ENCODE measurements at regions not wholly inside any gene's neighbourhood (a gene's known extent, or its start where the extent isn't known, plus 50 kb on each side); places are given as distances from the start of the nearest gene placed in this dataset.

DNA sequence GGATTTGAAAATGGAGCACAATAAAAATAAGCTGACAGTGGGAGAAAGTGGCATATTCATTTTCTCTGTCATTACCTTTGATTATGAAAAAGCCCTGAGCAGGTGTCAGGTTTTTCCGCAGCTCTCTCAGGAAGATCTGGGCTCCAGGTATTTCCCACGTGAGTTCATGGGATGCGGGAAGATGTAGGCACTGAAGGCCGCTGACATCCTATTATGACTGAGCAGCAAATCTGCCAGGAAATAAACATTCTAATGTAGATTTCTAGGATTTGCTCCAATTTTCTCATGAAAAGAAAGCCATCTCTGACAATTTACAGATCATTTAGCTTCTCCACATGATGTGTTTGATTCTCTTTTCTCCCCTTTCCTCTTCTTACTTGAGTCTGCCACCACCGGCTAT is 160.7 kb downstream of the KIT start:
- no peaks in the 10 kb centered on the region for H3K4me1 ChIP-seq
- H3K79me2 ChIP-seq, result no peaks in the 10 kb centered on the region
- H3K36me3 ChIP-seq (ENCODE audit: control insufficient read depth, insufficient read depth, low read length), result no peaks in the 10 kb centered on the region
- no peaks in the 10 kb centered on the region for H3K9me3 ChIP-seq (ENCODE audit: control insufficient read depth, low read length)
- H3K27me3 ChIP-seq (ENCODE audit: control insufficient read depth, insufficient read depth, low read length), result no peaks in the 10 kb centered on the region
- H3K4me2 ChIP-seq (ENCODE audit: low read length), result no peak overlapping the region
- H2AFZ ChIP-seq, result no peak overlapping the region
- H3K9ac ChIP-seq, result no peak overlapping the region
- no peak overlapping the region for H3K27ac ChIP-seq
- TF ChIP-seq, protein P1, sequence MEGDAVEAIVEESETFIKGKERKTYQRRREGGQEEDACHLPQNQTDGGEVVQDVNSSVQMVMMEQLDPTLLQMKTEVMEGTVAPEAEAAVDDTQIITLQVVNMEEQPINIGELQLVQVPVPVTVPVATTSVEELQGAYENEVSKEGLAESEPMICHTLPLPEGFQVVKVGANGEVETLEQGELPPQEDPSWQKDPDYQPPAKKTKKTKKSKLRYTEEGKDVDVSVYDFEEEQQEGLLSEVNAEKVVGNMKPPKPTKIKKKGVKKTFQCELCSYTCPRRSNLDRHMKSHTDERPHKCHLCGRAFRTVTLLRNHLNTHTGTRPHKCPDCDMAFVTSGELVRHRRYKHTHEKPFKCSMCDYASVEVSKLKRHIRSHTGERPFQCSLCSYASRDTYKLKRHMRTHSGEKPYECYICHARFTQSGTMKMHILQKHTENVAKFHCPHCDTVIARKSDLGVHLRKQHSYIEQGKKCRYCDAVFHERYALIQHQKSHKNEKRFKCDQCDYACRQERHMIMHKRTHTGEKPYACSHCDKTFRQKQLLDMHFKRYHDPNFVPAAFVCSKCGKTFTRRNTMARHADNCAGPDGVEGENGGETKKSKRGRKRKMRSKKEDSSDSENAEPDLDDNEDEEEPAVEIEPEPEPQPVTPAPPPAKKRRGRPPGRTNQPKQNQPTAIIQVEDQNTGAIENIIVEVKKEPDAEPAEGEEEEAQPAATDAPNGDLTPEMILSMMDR (IDR thresholded peaks at IDR 0.05), result no peak
- no peak overlapping the region for H3K4me3 ChIP-seq (ENCODE audit: low read depth, low read length)

DNA sequence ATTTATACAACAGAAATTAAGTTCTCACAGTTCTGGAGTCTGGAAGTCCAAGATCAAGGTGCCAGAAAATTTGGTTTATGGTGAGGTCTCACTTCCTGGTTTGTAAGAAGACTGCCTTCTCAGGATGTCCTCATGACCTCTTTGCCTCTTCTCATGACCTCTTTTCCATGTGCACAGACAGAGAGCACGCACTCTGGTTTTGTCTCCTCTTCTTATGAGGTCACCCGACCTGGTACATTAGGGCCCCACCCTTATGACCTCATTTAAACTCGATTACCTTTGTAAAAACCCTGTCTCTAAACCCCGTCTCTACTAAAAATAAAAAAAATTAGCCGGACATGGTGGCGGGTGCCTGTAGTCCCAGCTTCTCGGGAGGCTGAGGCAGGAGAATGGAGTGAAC is 155.9 kb downstream of the KIT start:
- H3K9me3 ChIP-seq (ENCODE audit: control insufficient read depth, low read length), result no peaks in the 10 kb centered on the region
- H3K27ac ChIP-seq, result no peak overlapping the region
- H3K79me2 ChIP-seq, result no peaks in the 10 kb centered on the region
- no peak overlapping the region for H3K4me3 ChIP-seq (ENCODE audit: low read depth, low read length)
- no peak overlapping the region for H2AFZ ChIP-seq
- no peaks in the 10 kb centered on the region for H3K4me1 ChIP-seq
- no peaks in the 10 kb centered on the region for H3K27me3 ChIP-seq (ENCODE audit: control insufficient read depth, insufficient read depth, low read length)
- H3K4me2 ChIP-seq (ENCODE audit: low read length), result no peak overlapping the region
- H3K9ac ChIP-seq, result no peak overlapping the region
- TF ChIP-seq, protein P1 (IDR thresholded peaks at IDR 0.05), result no peak
- H3K36me3 ChIP-seq (ENCODE audit: control insufficient read depth, insufficient read depth, low read length), result no peaks in the 10 kb centered on the region

DNA sequence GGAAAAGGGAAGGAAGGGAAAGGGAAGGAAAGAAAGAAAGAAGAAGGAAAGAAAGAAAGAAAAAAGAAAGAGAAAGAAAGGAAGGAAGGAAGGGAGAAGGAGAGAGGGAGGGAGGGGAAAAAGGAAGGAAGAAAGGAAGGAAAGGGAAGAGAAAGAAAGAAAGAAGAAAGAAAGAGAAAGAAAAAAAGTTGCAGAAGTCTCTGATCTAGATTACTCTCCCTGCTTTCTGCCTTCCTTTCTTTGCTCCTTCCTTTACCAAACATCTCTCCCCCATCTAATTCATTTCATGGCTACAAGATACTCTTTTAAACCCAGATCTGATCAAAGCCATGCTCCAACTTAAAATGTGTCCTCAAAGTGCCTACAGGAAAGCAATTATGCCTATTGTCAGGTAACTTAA is 148.6 kb downstream of the KIT start:
- Histone ChIP-seq H3K4me2 (ENCODE audit: low read length) (no peak overlapping the region), H3K36me3 (ENCODE audit: control insufficient read depth, insufficient read depth, low read length) (no peaks in the 10 kb centered on the region), H3K27ac (no peak overlapping the region), H3K4me3 (ENCODE audit: low read depth, low read length) (no peak overlapping the region), H3K9me3 (ENCODE audit: control insufficient read depth, low read length) (no peaks in the 10 kb centered on the region), H3K9ac (no peak overlapping the region), H3K4me1 (no peaks in the 10 kb centered on the region), H3K27me3 (ENCODE audit: control insufficient read depth, insufficient read depth, low read length) (no peaks in the 10 kb centered on the region), H3K79me2 (no peaks in the 10 kb centered on the region), H2AFZ (no peak overlapping the region)
- TF ChIP-seq, protein P1 (IDR thresholded peaks at IDR 0.05), result no peak

DNA sequence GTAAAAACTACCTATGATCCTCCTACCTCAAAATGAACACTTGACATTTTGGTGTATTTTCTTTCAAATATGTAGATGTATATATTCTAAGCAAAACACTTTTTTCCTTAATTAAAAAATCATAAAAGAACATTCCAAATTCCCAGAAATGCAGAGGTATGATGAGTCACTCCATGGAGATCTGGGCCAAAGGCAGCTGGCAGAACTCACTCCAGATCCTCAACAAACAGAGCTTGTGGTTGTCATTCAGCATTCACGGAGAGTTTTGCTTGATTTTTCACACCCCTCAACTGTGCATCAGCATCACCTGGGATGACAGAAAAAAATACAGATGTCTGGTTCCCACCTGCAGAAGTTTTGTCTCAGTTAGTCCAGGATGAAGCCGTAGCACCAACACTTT is 144.6 kb downstream of the KIT start:
- H3K79me2 ChIP-seq, result no peaks in the 10 kb centered on the region
- H3K27ac ChIP-seq, result no peak overlapping the region
- H3K9me3 ChIP-seq (ENCODE audit: control insufficient read depth, low read length), result no peaks in the 10 kb centered on the region
- H3K4me1 ChIP-seq, result no peaks in the 10 kb centered on the region
- H3K9ac ChIP-seq, result no peak overlapping the region
- TF ChIP-seq, protein P1 (IDR thresholded peaks at IDR 0.05), result no peak
- H3K36me3 ChIP-seq (ENCODE audit: control insufficient read depth, insufficient read depth, low read length), result no peaks in the 10 kb centered on the region
- no peak overlapping the region for H3K4me3 ChIP-seq (ENCODE audit: low read depth, low read length)
- no peaks in the 10 kb centered on the region for H3K27me3 ChIP-seq (ENCODE audit: control insufficient read depth, insufficient read depth, low read length)
- H2AFZ ChIP-seq, result no peak overlapping the region
- H3K4me2 ChIP-seq (ENCODE audit: low read length), result no peak overlapping the region

DNA sequence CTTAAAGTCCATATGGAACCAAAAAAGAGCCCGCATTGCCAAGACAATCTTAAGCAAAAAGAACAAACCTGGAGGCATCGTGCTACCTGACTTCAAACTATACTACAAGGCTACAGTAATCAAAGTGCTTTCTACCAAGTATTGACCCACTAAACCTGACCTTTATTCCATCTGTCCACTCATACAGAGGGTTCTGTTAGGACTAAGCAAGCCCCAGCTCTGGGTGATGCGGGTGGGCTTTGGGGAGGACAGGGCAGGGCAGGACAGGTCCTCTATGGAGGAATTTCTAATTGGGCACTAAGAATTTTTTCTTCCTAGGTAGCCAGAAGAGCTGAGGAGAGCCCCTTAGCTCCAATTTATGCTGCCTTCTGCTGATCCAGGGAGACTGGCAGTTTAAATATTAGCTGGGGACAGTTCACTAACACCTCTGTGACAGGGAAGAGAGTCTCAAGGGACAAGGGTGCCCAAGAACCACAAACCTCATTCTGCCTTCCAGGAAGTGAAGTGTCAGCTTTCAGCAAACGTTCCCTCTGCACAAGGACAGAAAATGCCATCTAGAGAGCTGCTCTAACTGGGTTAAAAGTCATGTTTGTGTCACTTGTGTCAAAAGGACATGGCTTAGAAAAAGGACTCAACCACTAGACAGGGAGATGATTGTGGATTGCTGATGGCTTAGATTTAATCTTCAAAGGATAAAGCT is 143.2 kb downstream of the KIT start:
- Histone ChIP-seq H3K9ac (no peak overlapping the region), H2AFZ (no peak overlapping the region), H3K79me2 (no peaks in the 10 kb centered on the region), H3K36me3 (ENCODE audit: control insufficient read depth, insufficient read depth, low read length) (no peaks in the 10 kb centered on the region), H3K9me3 (ENCODE audit: control insufficient read depth, low read length) (no peaks in the 10 kb centered on the region), H3K27me3 (ENCODE audit: control insufficient read depth, insufficient read depth, low read length) (no peaks in the 10 kb centered on the region), H3K4me2 (ENCODE audit: low read length) (no peak overlapping the region), H3K27ac (no peak overlapping the region), H3K4me3 (ENCODE audit: low read depth, low read length) (no peak overlapping the region), H3K4me1 (no peaks in the 10 kb centered on the region)
- TF ChIP-seq, protein P1 (IDR thresholded peaks at IDR 0.05), result no peak

Data from parathyroid adenoma (tissue), 2 donors.